IPS-11a (cell line): ENCODE measurements at regions not wholly inside any gene's neighbourhood (a gene's known extent, or its start where the extent isn't known, plus 50 kb on each side); places are given as distances from the start of the nearest gene placed in this dataset.
"Not testable (repeated sequence)": the region's sequence is repeated elsewhere in the genome, so short reads cannot be mapped to it uniquely, and the experiment has no call there.

Source experiments
- H3K4me3 ChIP-seq: one replicate; pipeline ENCODE4 v1.5.1; 2013; ENCODE audit warnings: low read depth, low read length, control low read depth

DNA sequence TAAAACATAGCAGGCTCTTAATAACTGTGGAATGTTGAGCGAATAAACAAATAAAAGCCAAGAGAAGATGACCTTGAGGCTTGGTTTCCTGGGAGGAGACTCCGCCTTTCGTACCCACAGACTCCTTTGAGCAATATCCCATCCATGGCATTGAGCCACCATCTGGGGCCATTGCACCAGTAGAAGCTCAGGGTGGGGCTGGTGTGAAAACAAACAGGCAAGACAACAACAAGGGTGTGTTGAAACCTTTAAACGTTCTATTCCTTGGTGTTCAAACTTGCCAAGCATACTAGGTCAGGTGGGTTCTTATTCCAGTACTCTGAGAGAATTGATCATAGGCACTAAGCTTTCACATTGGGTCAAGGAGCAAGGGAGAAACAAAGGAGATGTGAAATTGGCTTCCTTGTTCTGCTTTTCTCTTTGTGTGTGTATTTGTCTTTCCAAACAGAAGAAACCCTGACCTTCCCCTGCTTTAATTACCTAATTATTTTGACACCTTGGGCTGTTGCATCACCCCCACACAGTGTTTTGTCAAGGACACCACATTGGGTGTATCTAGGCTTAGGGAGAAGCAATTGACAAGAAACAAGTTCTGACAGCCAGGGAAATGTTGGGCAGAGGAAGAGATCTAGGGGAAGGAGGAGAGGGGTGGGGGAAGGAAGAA lies 105.1 kb upstream of the BCL6 start:
- no peak overlapping the region for H3K4me3 ChIP-seq

- H3K4me3 ChIP-seq = no peak overlapping the region
These were observed 107.8 kb upstream of the BCL6 start for GRCh38 chr3:187852842-187853730.

DNA sequence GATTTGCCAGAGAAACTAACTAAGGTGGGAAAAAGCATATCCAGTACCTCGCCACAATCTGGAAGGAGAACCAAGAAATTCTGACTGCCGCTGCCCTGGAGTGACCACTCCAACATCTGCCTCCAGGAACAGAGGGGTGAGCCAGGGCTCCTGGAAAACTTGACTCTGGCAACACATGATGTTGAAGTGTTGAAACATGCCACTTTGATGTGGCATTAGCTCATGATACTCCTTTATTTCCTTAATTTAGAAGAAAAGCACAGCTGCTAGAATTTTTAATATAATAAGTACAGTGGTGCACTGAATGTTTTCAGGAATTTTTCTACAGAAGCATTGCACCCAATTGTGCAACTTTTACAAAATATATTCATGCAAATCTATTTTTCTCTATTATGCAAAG lies 109.9 kb upstream of the BCL6 start:
- no peak overlapping the region for H3K4me3 ChIP-seq

DNA sequence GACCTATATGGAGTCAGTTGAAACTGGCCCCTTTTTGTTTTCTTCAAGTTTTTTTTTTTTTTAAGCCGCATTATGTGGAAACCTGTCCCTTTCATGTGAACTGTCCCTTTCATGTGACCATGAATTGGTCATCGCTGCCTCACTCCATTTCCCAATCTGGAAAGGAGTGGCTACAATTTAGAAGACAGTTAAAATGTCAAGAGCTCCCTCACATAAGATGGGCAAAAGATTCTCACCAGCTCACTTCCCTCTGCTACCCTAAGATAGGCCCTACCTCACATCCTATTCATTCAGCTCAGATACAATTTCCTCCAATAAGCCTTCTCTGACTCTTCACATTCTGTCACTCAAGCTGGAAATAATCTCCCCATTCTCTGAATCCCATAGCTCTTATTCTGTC lies 111.3 kb upstream of the BCL6 start:
- no peak overlapping the region for H3K4me3 ChIP-seq

DNA sequence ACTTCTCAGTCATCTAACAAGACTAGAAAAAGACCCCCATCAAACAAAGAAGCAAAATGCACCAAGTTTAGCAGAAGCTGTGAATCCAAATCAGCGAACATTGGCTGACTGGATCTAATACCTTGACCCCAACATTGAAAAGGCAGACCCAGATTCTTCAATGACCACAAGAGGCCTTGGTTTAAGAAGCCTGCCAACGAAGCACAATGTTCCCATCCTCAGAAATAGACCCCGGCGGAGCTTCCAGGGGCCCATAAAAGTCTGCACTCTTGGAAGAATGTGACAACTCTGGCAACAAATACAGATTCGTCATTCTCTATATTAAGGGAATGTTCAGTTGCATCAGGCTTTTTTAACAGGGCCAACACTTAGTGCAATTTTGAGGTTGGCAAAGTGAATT lies 112.8 kb upstream of the BCL6 start:
- H3K4me3 ChIP-seq = no peak overlapping the region

- H3K4me3 ChIP-seq = no peak overlapping the region
These were observed 113.4 kb upstream of the BCL6 start for GRCh38 chr3:187858711-187859110.

DNA sequence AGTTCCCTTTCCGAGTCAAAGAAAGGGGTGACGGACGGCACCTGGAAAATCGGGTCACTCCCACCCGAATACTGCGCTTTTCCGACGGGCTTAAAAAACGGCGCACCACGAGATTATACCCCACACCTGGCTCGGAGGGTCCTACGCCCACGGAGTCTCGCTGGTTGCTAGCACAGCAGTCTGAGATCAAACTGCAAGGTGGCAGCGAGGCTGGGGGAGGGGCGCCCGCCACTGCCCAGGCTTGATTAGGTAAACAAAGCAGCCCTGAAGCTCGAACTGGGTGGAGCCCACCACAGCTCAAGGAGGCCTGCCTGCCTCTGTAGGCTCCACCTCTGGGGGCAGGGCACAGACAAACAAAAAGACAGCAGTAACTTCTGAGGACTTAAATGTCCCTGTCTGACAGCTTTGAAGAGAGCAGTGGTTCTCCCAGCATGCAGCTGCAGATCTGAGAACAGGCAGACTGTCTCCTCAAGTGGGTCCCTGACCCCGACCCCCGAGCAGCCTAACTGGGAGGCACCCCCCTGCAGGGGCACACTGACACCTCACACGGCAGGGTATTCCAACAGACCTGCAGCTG lies 117.5 kb upstream of the BCL6 start:
- H3K4me3 ChIP-seq = not testable (repeated sequence)

GRCh38 chr3:187870360-187871203 lies 125.3 kb upstream of the BCL6 start:
- no peak overlapping the region for H3K4me3 ChIP-seq

DNA sequence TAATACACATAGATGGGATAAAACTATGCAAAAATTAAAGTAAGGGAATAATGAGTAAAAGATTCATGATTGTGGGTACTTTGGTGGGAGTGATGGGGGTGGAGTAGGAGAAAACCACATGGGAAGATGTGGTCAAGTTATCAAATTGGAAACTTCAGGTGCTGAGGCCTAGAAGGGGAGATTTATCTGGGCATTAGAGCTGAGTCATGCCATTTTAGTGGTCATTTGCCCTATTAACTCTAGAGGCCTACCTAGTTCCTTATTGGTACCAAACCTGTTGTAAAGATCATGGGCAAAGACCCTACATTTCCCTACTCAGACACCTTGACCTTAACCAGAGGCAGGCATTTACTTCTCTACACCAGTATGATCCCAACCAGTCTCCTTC lies 125.9 kb upstream of the BCL6 start:
- H3K4me3 ChIP-seq = no peak overlapping the region

DNA sequence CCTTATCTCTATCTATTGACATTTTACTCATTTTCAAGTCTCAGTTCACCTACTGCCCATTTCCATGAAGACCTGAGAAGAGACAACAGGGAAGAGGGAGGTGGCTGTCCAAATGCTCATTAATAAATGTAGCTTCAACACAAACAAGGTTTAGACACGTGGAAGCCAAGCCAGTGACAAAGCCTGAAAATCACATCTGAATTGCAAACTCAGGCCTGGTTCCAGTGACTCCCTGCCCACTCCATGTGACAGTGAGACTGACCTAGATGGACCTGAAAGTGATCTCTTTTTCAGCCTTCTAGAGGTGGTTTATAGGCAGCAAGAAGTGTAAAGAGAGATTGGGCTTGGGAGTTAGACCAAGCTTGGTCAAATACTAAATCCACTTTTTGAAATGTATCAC lies 126.6 kb upstream of the BCL6 start:
- no peak overlapping the region for H3K4me3 ChIP-seq

DNA sequence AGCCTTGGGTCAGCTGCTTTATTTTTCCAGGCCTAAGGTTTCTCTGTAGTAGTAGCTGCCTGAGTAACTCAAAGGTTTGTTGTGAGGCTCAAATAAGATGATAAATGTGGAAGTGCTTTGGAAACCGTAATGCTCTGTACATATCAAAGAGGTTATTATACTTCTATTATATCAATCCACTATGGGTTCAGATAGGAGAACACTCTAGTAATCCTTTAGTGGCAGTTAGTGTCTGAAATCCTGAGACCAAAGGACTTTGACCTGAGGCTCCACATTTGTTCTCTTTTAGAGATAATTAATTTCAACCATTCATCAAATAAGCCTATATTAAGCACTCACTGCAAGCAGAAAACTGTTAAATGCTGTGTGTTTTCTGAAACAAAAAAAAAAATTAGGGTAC lies 128.6 kb upstream of the BCL6 start:
- H3K4me3 ChIP-seq = no peak overlapping the region

DNA sequence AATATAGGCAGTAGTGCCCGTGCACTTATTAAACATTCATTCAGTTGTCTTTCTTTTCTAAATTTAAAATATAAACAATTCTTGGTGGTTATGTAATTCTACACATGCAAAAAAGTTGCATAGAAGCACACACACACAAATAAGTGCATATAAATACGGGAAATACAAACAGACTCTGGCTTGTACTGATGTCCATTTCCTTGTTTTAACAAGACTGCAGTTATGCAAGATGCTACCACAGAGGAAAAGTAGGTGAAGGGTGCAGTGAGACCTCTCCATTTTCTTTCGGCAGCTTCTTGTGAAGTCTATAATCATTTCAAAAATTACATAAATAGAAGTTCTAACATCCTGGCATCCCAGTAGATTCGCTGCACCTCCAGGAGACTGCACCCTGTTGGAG lies 130.6 kb upstream of the BCL6 start:
- H3K4me3 ChIP-seq = no peak overlapping the region

DNA sequence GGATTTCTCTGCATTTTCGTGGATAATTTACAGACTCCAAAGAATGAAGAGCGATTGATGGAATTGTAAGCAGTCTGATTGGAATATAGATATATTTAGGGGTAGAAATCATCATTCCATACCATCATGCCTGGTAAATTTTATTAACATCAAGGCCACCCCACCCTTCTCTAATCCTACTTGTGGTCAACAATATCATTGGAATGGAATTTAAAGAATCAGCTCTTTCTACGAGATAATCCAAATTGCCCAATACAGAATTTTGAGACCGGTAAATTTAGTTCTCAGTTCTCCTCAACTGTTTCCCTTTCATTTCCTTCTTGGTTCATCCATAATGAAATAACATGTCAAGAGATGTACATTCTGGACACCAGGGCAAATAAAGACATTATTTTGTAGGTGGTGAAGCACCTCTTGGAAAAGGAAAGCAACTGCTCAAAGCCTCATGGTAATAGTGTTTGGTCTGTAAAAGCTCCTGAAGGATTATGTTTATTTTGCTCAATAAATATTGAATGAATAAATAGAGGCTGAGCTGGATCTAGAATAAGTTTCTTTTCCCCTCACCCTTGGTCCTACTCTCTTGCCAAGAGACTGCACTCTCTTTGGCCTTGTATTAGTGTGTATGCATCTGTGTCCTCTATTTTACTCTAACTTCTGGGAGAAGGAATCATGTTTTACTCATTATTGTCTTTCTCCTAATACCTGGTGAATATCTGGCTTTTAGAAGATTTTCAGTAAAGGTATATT lies 133.7 kb upstream of the BCL6 start:
- no peak overlapping the region for H3K4me3 ChIP-seq

DNA sequence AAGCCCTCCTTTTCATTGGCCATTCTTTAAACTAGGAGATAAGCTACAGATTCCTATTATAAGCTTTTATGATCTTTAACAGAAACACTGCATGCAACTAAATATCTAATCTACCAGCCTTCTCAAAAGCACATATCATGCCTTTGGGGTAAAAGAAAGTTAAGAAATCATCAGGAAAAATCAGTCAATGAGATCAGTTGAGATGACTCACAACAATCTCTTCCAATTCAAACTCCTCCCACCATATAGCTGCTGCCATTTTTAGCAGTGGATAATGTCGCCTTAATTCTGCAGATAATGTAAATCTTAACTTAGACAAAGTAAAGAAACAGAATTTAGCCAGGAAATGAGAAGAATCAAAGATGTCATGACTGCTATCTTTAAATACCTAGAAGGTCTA lies 135.2 kb upstream of the BCL6 start:
- H3K4me3 ChIP-seq = no peak overlapping the region

- no peak overlapping the region for H3K4me3 ChIP-seq
These were observed 135.6 kb upstream of the BCL6 start for GRCh38 chr3:187880851-187881250.

- no peak overlapping the region for H3K4me3 ChIP-seq
These were observed 143.4 kb upstream of the BCL6 start for GRCh38 chr3:187888701-187889100.

DNA sequence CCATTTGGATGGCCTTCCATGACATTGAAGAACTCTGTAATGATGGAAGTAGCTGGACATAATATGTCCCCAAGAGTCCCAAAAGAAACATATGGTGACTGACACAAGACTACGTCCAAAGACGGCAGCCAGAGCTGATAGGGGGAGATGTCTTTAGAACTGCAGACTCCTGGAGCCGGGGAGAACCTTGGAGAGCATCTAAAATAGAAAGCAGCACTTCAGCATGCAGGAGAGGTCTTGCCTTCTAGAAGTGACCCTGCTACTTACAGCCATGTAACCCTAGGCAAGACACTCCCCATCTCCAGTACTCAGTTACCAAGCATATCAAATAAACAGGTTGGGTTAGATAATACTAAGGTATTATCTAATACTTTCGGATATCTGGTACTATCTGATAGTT lies 143.8 kb upstream of the BCL6 start:
- H3K4me3 ChIP-seq = no peak overlapping the region

DNA sequence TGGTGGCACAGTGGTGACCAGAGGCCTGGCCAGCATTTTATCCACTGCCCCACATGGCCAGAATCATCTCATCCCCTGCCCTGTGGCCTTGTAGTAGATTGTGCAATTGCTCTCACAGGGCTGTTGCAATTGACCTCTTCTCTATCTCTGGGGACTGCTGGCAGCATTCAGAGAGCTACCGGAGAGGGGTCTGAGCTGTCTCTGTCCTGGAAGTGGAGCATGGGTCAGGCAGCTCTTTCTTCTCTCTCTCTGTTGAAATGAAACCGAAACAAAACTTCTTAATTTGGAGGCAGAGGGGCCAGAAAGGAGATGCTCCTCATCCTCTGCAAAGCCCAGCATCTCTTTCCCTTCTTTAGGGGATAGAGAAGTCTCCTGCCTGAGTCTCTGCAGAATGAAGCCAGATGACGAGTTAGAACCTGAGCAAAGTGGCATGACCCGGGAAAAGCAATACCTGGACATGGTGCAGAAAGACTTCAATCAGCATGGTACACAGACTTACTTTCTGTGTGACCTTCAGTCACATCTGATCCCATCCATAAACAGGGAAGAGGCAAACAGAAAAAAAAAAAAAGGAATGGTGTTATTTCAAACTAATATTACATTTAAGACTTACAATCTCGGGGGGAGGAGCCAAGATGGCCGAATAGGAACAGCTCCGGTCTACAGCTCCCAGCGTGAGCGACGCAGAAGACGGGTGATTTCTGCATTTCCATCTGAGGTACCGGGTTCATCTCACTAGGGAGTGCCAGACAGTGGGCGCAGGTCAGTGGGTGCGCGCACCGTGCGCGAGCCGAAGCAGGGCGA lies 144.5 kb upstream of the BCL6 start:
- no peak overlapping the region for H3K4me3 ChIP-seq

DNA sequence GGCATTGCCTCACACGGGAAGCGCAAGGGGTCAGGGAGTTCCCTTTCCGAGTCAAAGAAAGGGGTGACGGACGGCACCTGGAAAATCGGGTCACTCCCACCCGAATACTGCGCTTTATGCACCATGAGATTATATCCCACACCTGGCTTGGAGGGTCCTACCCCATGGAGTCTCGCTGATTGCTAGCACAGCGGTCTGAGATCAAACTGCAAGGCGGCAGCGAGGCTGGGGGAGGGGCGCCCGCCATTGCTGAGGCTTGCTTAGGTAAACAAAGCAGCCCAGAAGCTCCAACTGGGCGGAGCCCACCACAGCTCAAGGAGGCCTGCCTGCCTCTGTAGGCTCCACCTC lies 145.1 kb upstream of the BCL6 start:
- H3K4me3 ChIP-seq = not testable (repeated sequence)

- H3K4me3 ChIP-seq = no peak overlapping the region
These were observed 151.4 kb upstream of the BCL6 start for GRCh38 chr3:187896646-187897045.
